HG02678 (cell line): ENCODE measurements at regions not wholly inside any gene's neighbourhood (a gene's known extent, or its start where the extent isn't known, plus 50 kb on each side); places are given as distances from the start of the nearest gene placed in this dataset.
"Not testable (repeated sequence)": the region's sequence is repeated elsewhere in the genome, so short reads cannot be mapped to it uniquely, and the experiment has no call there.

ENCODE experiments used
- ATAC-seq: cut with Tn5 transposase; IDR thresholded peaks from one replicate; pipeline ENCODE4 v1.9.1; 2021; ENCODE audit warnings: mild to moderate bottlenecking, moderate library complexity; ENCODE audit not compliant: unreplicated experiment

GRCh38 chr9:3773362-3774060, 247.7 kb upstream of the RFX3 start:
- ATAC-seq = no peak

- no peak for ATAC-seq
Measured at GRCh38 chr9:3769646-3770045, 243.8 kb upstream of the RFX3 start.

- ATAC-seq = no peak
Measured at GRCh38 chr9:3768712-3769457, 243.1 kb upstream of the RFX3 start.

GRCh38 chr9:3768286-3768685, 242.5 kb upstream of the RFX3 start:
- no peak for ATAC-seq

DNA sequence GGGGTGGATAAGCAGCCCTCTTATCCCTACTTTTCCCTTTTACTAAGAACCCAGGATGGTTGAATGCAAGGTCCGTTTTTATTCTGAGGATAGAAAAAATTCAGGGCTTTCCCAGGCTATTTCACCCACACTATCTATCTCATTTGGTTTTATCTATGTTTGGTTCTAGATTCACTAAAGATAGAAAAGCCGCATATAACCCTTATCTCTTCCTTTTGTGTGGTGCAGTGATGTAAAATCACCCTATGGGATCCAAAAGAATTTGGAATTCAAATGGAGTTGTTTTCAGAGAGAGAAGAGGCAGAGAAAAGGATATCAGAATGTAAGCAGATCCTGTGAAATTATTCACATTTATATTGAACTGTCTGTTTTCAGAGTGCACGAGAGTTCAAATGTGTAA, 236.3 kb upstream of the RFX3 start:
- ATAC-seq = no peak

DNA sequence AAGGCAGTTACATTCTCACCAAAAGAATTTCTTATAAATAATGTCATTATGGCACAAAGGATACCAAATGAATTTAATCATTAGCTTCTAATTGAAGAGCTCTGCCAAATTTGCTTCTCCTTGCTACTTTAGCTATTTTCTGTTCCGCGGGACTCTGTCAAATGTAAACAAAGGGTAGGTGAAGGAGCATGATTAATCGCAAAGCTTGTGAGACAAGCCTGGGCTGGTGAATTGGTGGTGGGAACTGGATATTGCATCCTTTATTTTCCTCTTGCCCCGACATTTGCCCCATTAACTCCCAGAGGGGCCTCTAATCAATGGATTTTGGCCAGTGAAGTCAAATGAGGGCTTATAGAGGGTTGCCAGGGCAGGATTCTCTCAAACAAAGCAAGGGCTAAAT, 234.2 kb upstream of the RFX3 start:
- no peak for ATAC-seq

- no peak for ATAC-seq
Measured at GRCh38 chr9:3758816-3759576, 233.2 kb upstream of the RFX3 start.

GRCh38 chr9:3756071-3756470, 230.3 kb upstream of the RFX3 start:
- no peak for ATAC-seq

GRCh38 chr9:3751125-3751758, 225.4 kb upstream of the RFX3 start:
- ATAC-seq = no peak

DNA sequence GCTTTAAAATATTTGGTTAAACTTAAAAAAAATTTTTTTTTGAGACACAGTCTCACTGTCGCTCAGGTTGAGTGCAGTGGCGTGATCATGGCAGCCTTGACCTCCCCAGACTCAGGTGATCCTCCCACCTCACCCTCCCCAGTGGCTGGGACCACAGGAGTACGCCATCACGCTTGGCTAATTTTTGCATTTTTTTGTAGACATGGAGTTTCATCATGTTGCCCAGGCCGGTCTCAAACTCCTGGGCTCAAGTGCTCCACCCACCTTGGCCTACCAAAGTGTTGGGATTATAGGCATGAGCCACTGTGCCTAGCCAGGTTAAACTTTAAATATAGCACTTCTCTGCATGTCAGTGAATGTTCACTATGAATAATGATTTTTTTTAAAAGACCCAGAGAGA, 224.5 kb upstream of the RFX3 start:
- ATAC-seq = no peak

GRCh38 chr9:3746296-3747275, 220.8 kb upstream of the RFX3 start:
- ATAC-seq = no peak

- ATAC-seq = no peak
Measured at GRCh38 chr9:3743901-3744413, 218.2 kb upstream of the RFX3 start.

DNA sequence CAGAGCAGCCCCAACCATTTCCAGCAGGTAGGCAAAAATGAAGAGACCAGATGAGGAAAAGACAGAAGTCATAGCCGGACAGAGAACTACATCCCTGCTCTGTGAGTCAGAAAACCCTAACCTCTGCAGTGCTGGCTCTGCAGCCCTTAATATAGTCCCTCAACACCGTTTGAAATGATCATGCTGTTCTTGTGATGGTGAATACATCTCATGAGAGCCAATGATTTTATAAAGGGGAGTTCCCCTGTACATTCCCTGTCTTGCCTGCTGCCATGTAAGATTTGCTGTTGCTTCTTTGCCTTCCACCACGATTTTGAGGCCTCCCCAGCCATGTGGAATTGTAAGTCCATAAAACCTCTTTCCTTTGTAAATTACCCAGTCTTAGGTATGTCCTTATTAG, 216.8 kb upstream of the RFX3 start:
- no peak for ATAC-seq

GRCh38 chr9:3741729-3742128, 215.9 kb upstream of the RFX3 start:
- no peak for ATAC-seq

- ATAC-seq = no peak
Measured at GRCh38 chr9:3740690-3741419, 215.1 kb upstream of the RFX3 start.

DNA sequence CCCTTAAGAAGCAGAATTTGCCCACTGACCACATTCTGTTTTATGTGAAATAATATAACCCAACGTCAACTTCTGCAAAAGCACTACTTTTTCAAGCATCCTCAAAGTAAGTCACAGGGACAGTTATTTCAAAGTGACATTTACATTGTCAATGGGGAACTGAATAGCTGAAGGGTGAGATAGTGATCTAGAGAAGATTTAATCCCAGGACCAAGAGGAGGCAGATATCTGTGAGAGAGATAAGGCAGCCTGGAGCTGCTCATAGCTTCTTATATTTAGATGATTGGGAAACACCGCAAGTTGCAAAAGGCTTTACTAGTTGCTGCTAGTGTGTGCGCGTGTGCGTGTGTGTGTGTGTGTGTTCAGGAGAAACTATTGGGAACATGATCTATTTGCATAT, 210.4 kb upstream of the RFX3 start:
- no peak for ATAC-seq

DNA sequence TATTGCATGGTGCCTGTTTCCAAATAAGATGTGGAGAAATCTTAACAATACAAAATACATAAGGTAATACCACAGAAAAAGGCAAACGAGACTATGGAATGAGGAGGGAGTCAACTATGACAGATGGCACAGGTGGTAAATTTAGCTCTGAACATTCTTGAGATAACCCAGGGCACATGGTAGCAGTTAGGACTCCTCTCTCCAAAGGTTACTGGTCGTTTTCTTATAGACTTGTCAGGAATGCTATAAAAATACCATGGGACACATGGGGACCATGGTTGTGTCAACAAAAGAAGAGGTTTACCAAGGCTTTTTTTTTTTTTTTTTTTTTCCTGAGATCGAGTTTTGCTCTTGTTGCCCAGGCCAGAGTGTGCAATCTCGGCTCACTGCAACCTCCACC, 209.4 kb upstream of the RFX3 start:
- no peak for ATAC-seq

DNA sequence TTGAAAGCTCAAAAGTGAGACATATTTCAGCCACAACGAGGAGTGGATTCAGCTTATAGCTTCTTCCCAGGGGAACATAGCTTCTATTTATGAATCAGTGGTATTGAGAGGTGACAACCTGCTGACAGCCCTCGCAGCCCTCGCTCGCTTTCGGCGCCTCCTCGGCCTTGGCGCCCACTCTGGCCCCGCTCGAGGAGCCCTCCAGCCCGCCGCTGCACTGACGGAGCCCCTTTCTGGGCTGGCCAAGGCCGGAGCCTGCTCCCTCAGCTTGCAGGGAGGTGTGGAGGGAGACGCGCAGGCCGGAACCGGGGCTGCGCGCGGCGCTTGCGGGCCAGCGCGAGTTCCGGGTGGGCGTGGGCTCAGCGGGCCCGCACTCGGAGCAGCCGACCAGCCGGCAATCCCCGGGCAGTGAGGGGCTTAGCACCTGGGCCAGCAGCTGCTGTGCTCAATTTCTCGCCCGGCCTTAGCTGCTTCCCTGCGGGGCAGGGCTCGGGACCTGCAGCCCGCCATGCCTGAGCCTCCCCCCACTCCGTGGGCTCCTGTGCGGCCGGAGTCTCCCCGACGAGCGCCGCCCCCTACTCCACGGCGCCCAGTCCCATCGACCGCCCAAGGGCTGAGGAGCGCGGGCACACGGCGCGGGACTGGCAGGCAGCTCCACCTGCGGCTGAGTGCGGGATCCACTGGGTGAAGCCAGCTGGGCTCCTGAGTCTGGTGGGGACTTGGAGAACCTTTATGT, 207.9 kb upstream of the RFX3 start:
- ATAC-seq = not testable (repeated sequence)

DNA sequence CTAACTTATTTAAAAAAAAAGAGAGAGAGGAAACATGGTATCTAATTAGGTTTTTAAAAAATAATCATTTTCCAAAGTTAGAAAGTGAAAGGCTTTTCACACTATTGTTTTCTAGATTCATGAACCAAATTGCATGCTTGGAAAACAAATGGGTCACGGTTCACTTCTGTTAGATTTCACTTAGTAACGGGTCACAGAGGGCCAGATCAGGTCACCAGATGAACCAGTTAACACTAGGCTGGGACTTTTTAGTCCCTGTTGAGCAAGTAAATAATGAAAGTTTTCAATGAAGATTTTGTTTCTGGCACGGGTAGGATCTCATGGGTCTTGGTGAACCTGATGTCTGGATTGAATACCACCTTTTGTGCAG, 207.2 kb upstream of the RFX3 start:
- ATAC-seq = no peak
